ENCODE measurements at regions not wholly inside any gene's neighbourhood (a gene's known extent, or its start where the extent isn't known, plus 50 kb on each side); places are given as distances from the start of the nearest gene placed in this dataset.

DNA sequence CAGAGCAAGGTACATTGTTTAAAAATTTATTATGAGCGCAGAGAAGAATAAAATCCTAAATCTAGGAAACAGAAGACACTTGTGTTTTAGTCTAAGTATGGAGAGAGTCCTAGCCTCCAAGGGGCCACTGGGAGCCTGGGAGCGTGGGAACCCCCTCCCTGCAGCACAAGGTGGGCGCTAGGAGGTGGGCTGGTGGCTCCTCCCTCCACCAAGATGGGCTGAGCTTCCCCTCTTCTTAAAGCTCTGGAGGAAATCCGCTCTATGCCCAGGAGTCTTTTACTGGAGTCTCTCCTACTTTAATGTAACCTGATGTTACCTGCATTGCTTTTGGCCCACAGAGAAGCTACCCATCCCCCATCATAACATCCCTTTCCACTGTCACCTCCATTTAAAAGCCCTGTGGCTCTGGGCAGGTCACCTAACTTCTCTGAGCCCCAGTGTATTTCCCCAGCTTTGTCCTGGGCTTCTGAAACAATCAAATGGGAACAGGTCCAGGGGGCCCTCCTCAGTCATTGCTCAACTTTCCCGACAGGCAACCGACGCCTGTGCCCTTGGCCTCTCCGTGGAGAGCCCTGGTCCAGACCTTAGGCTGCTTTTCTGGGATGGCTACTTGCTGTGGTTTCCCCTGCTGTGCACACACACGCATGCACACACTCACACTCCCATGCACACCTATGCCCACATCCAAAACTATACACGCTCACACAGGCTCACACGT lies 181.5 kb downstream of the NPHP4 start:
- TF ChIP-seq, protein P1, sequence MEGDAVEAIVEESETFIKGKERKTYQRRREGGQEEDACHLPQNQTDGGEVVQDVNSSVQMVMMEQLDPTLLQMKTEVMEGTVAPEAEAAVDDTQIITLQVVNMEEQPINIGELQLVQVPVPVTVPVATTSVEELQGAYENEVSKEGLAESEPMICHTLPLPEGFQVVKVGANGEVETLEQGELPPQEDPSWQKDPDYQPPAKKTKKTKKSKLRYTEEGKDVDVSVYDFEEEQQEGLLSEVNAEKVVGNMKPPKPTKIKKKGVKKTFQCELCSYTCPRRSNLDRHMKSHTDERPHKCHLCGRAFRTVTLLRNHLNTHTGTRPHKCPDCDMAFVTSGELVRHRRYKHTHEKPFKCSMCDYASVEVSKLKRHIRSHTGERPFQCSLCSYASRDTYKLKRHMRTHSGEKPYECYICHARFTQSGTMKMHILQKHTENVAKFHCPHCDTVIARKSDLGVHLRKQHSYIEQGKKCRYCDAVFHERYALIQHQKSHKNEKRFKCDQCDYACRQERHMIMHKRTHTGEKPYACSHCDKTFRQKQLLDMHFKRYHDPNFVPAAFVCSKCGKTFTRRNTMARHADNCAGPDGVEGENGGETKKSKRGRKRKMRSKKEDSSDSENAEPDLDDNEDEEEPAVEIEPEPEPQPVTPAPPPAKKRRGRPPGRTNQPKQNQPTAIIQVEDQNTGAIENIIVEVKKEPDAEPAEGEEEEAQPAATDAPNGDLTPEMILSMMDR (IDR thresholded peaks at IDR 0.05; ENCODE audit: low read depth, low read length, poor library complexity, severe bottlenecking): no peak
- no peak for TF ChIP-seq EZH2phosphoT487 (IDR thresholded peaks at IDR 0.05; ENCODE audit: borderline replicate concordance, low read length)

Measured in DOHH2 (cell line).